WERI-Rb-1 (cell line): ENCODE measurements at regions not wholly inside any gene's neighbourhood (a gene's known extent, or its start where the extent isn't known, plus 50 kb on each side); places are given as distances from the start of the nearest gene placed in this dataset.

ENCODE experiments used
- DNase-seq: peaks from one replicate; pipeline ENCODE4 v3.0.0-alpha.2; 2020
- H3K27ac ChIP-seq: fragments of 250-450 bp; sonication (Bioruptor Pico); 2 replicates; pipeline ENCODE4 v1.5.1; 2020; ENCODE audit warnings: mild to moderate bottlenecking, moderate library complexity
- H3K27me3 ChIP-seq: fragments of 250-450 bp; sonication (Bioruptor Pico); 2 replicates; pipeline ENCODE4 v1.5.1; 2021; ENCODE audit warnings: mild to moderate bottlenecking, low read depth, moderate library complexity; ENCODE audit not compliant: insufficient read depth, severe bottlenecking
- H3K36me3 ChIP-seq: fragments of 250-450 bp; sonication (Bioruptor Pico); 2 replicates; pipeline ENCODE4 v1.5.1; 2020; ENCODE audit warnings: mild to moderate bottlenecking, moderate library complexity
- H3K4me3 ChIP-seq: 2 replicates; pipeline ENCODE4 v1.5.1; 2011; ENCODE audit warnings: low read depth, mild to moderate bottlenecking, control low read depth, low read length
- H3K9me3 ChIP-seq: fragments of 250-450 bp; sonication (Bioruptor Pico); 2 replicates; pipeline ENCODE4 v1.5.1; 2021; ENCODE audit warnings: mild to moderate bottlenecking, moderate library complexity; ENCODE audit not compliant: severe bottlenecking
- TF ChIP-seq, protein P1 (sequence below): IDR thresholded peaks from 2 replicates; pipeline ENCODE4 v1.5.1; 2011; ENCODE audit warnings: low read depth, mild to moderate bottlenecking, control low read depth, inconsistent platforms, low read length

DNA sequence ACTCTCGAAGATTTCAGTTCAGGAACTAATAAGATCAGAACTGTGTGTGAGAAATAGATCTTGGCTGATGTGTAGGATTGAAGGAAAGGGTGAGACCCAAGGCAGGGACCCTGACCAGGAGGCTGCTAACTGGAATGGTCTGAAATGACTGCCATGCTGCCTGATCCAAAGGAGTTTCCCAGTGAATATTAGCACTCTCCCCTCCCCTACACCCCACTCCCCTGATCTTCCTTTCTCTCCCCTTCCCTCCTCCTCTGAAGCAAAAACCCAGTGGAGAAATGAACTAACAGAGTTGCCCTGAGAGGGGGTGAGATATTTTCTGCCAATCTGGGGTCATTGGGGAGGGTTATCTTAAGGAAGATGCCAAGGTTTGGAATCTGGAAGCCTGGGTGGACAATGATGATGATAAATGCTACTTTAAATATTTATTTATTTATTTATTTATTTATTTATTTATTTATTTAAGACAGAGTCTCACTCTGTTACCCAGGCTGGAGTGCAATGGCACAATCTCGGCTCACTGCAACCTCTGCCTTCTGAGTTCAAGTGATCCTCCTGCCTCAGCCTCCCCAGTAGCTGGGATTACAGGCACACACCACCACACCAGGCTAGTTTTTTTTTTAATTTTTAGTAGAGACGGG, 371.0 kb upstream of the CHD6 start:
- no peak overlapping the region for H3K4me3 ChIP-seq
- no peaks in the 10 kb centered on the region for H3K36me3 ChIP-seq
- no peak for DNase-seq
- TF ChIP-seq, protein P1, sequence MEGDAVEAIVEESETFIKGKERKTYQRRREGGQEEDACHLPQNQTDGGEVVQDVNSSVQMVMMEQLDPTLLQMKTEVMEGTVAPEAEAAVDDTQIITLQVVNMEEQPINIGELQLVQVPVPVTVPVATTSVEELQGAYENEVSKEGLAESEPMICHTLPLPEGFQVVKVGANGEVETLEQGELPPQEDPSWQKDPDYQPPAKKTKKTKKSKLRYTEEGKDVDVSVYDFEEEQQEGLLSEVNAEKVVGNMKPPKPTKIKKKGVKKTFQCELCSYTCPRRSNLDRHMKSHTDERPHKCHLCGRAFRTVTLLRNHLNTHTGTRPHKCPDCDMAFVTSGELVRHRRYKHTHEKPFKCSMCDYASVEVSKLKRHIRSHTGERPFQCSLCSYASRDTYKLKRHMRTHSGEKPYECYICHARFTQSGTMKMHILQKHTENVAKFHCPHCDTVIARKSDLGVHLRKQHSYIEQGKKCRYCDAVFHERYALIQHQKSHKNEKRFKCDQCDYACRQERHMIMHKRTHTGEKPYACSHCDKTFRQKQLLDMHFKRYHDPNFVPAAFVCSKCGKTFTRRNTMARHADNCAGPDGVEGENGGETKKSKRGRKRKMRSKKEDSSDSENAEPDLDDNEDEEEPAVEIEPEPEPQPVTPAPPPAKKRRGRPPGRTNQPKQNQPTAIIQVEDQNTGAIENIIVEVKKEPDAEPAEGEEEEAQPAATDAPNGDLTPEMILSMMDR: no peak
- H3K27ac ChIP-seq: no peak overlapping the region
- H3K9me3 ChIP-seq: no peaks in the 10 kb centered on the region
- no peaks in the 10 kb centered on the region for H3K27me3 ChIP-seq

DNA sequence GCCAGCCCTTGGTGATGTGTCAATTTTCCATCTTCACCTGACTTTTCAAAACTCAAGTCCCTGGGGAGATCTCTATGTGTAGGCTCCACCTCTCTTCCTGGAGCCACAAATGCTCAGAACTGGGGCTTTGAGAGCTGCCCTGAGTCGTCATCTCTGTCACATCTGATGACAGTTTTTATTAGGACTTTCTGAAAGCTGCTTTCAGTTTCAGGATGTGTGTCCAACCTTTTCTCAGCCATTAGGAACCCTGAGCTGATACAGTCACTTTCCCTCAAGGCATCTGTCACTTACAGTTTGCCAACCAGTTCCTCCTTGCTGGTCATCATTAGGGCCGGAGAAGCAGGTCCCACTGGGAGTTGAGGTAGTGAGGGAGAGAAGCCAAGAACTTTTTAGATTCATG, 365.9 kb upstream of the CHD6 start:
- no peak for DNase-seq
- Histone ChIP-seq H3K36me3 (no peaks in the 10 kb centered on the region), H3K27me3 (no peaks in the 10 kb centered on the region), H3K27ac (no peak overlapping the region), H3K9me3 (no peaks in the 10 kb centered on the region), H3K4me3 (no peak overlapping the region)
- TF ChIP-seq, protein P1: no peak

DNA sequence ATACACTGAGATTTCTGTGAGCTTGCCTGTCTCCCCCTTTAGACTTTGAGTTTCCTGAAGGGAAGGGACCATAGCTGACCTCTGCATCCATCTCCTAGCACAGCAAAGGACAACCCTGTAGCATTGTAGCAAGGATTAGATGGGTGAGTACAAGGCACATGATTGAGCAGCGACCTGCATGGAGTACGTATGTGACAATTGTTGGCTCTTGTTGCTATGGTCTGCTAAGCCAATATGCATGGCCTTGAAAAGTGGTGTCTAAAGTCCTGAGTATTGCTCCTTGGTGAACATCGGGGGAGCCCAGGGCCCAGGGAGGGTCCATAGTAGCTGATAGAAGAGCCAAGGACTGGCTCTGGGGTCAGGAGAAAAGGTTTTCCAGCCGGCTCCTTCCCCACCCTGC, 365.0 kb upstream of the CHD6 start:
- TF ChIP-seq, protein P1: no peak
- Histone ChIP-seq H3K27me3 (no peaks in the 10 kb centered on the region), H3K4me3 (no peak overlapping the region), H3K36me3 (no peaks in the 10 kb centered on the region), H3K9me3 (no peaks in the 10 kb centered on the region), H3K27ac (no peak overlapping the region)
- DNase-seq: no peak

DNA sequence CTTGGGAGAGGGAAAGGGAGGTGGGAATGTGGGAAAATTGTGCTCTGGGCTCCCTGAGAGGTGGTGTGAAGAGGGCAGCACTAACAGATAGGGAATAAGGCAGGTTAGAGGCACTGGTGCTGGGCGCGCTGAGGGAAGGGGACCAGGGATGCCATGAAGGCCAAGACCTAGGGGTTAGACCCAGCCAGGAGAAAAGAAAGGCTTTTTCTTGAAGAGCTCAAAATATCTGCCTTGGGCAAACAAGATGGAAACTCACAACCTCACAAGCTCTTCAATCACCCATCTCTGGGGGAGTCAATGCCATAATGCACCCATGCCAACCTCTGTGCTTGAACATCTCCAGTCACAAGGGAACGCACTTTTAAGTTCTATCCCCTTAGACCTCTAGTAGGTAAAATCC, 363.6 kb upstream of the CHD6 start:
- TF ChIP-seq, protein P1: no peak
- no peak for DNase-seq
- no peak overlapping the region for H3K4me3 ChIP-seq
- H3K9me3 ChIP-seq: no peaks in the 10 kb centered on the region
- no peak overlapping the region for H3K27ac ChIP-seq
- H3K27me3 ChIP-seq: no peaks in the 10 kb centered on the region
- H3K36me3 ChIP-seq: no peaks in the 10 kb centered on the region

DNA sequence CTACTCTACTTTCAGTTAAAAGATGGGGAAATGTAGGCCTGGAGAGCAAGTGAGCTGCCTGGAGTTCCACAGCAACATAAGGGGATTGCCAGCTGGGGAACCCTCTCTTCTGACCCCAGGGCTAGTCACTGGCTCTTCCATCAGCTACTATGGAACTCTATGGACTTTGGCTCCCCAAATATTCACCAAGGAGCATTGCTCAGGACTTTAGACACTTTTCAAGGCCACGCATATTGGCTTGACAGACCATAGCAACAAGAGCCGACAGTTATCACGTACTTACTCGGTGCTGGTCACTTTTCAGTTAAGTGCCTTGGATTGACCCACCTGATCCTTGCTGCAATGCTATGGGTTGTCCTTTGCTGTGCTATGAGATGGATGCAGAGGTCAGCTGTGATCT, 360.7 kb upstream of the CHD6 start:
- Histone ChIP-seq H3K9me3 (no peaks in the 10 kb centered on the region), H3K4me3 (no peak overlapping the region), H3K36me3 (no peaks in the 10 kb centered on the region), H3K27ac (no peak overlapping the region), H3K27me3 (no peaks in the 10 kb centered on the region)
- no peak for DNase-seq
- TF ChIP-seq, protein P1: no peak

DNA sequence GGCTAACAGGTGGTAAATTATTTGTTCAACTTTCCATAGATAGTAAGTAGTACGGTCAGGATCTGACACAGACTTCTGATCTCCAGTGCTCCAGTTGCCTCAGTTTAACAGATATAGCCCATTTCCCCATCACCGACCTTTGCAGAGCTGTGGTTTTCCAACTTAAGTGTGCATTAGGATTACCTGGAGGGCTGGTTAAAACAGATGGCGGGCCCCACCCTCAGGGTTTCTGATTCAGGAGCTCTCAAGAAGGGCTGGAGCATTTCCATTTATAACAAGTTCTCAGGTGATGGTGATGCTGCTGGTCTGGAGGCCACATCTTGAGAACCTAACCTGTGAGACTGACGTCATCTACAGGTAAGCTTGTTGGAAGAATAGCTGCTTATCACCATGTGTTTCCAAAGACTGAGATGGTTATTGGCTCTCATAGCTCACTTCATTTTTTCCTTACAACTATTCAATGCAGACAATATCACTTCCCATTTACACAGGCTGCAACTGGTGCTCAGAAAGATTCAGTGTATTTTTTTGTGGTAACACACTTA, 360.1 kb upstream of the CHD6 start:
- H3K4me3 ChIP-seq: no peak overlapping the region
- DNase-seq: peak; percentile 62

More for the DNA sequence above, 360.1 kb upstream of the CHD6 start:
- no peak overlapping the region for H3K27ac ChIP-seq
- no peaks in the 10 kb centered on the region for H3K36me3 ChIP-seq
- TF ChIP-seq, protein P1: no peak
- H3K27me3 ChIP-seq: no peaks in the 10 kb centered on the region
- H3K9me3 ChIP-seq: no peaks in the 10 kb centered on the region
